Stimulated activated naive CD4-positive, alpha-beta T cell (primary cell): ENCODE measurements at regions not wholly inside any gene's neighbourhood (a gene's known extent, or its start where the extent isn't known, plus 50 kb on each side); places are given as distances from the start of the nearest gene placed in this dataset.

Experiments
- DNase-seq, 6 experiments: peaks; one replicate each; lab custom pipeline; 2025; lab: John Stamatoyannopoulos, UW

- DNase-seq, result no peak
Measured at GRCh38 chrX:15983034-15983433, 128.4 kb upstream of the AP1S2 start.

- DNase-seq, result no peak
Measured at GRCh38 chrX:15977644-15978043, 123.0 kb upstream of the AP1S2 start.

GRCh38 chrX:15976396-15976795, 121.8 kb upstream of the AP1S2 start:
- DNase-seq, result no peak

GRCh38 chrX:15973946-15974345, 119.3 kb upstream of the AP1S2 start:
- no peak for DNase-seq

GRCh38 chrX:15973299-15973698, 118.7 kb upstream of the AP1S2 start:
- peak in 2 of 6 experiments; percentile 0 for DNase-seq

- DNase-seq, result no peak
Measured at GRCh38 chrX:15971696-15972095, 117.1 kb upstream of the AP1S2 start.

- DNase-seq, result no peak
Measured at GRCh38 chrX:15963858-15964257, 109.2 kb upstream of the AP1S2 start.

GRCh38 chrX:15960237-15960636, 105.6 kb upstream of the AP1S2 start:
- DNase-seq, result no peak

GRCh38 chrX:15956681-15957080, 102.1 kb upstream of the AP1S2 start:
- no peak for DNase-seq

GRCh38 chrX:15953801-15954200, 99.2 kb upstream of the AP1S2 start:
- DNase-seq, result no peak

- DNase-seq, result no peak
Measured at GRCh38 chrX:15952212-15952611, 97.6 kb upstream of the AP1S2 start.

GRCh38 chrX:15948318-15948660, 93.7 kb upstream of the AP1S2 start:
- no peak for DNase-seq

GRCh38 chrX:15947648-15948317, 93.2 kb upstream of the AP1S2 start:
- no peak for DNase-seq

- DNase-seq, result no peak
Measured at GRCh38 chrX:15946783-15947580, 92.4 kb upstream of the AP1S2 start.

GRCh38 chrX:15943391-15943790, 88.8 kb upstream of the AP1S2 start:
- no peak for DNase-seq

- no peak for DNase-seq
Measured at GRCh38 chrX:15942307-15942706, 87.7 kb upstream of the AP1S2 start.

GRCh38 chrX:15939737-15940136, 85.1 kb upstream of the AP1S2 start:
- no peak for DNase-seq

GRCh38 chrX:15938072-15938471, 83.5 kb upstream of the AP1S2 start:
- no peak for DNase-seq

- no peak for DNase-seq
Measured at GRCh38 chrX:15931362-15931761, 76.7 kb upstream of the AP1S2 start.

- DNase-seq, result no peak
Measured at GRCh38 chrX:15930585-15930984, 76.0 kb upstream of the AP1S2 start.

- DNase-seq, result no peak
Measured at GRCh38 chrX:15929194-15929593, 74.6 kb upstream of the AP1S2 start.

GRCh38 chrX:15926622-15927021, 72.0 kb upstream of the AP1S2 start:
- DNase-seq, result no peak

GRCh38 chrX:15918003-15918402, 63.4 kb upstream of the AP1S2 start:
- DNase-seq, result no peak

- DNase-seq, result no peak
Measured at GRCh38 chrX:15916704-15917084, 62.1 kb upstream of the AP1S2 start.
